HG02885 (cell line): ENCODE measurements at regions not wholly inside any gene's neighbourhood (a gene's known extent, or its start where the extent isn't known, plus 50 kb on each side); places are given as distances from the start of the nearest gene placed in this dataset.

ENCODE experiments used
- ATAC-seq: cut with Tn5 transposase; IDR thresholded peaks from one replicate; pipeline ENCODE4 v1.9.1; 2021; ENCODE audit warnings: mild to moderate bottlenecking; ENCODE audit not compliant: unreplicated experiment, poor library complexity

- ATAC-seq, result no peak
Observed at GRCh38 chr21:16900685-16901084, 612.2 kb upstream of the CXADR start.

GRCh38 chr21:16908077-16908476 is 604.8 kb upstream of the CXADR start:
- no peak for ATAC-seq

- no peak for ATAC-seq
Observed at GRCh38 chr21:16910435-16911165, 602.2 kb upstream of the CXADR start.

- ATAC-seq, result no peak
Observed at GRCh38 chr21:16911166-16911607, 601.7 kb upstream of the CXADR start.

GRCh38 chr21:16912075-16912474 is 600.8 kb upstream of the CXADR start:
- no peak for ATAC-seq

- no peak for ATAC-seq
Observed at GRCh38 chr21:16913010-16913409, 599.8 kb upstream of the CXADR start.

- no peak for ATAC-seq
Observed at GRCh38 chr21:16928439-16928838, 584.4 kb upstream of the CXADR start.

- ATAC-seq, result no peak
Observed at GRCh38 chr21:16932314-16932713, 580.5 kb upstream of the CXADR start.

GRCh38 chr21:16942703-16943102 is 570.1 kb upstream of the CXADR start:
- ATAC-seq, result no peak

GRCh38 chr21:16943231-16943630 is 569.6 kb upstream of the CXADR start:
- ATAC-seq, result no peak

GRCh38 chr21:16945580-16945979 is 567.3 kb upstream of the CXADR start:
- ATAC-seq, result no peak

GRCh38 chr21:16956824-16957223 is 556.0 kb upstream of the CXADR start:
- ATAC-seq, result no peak

- ATAC-seq, result no peak
Observed at GRCh38 chr21:16965424-16965823, 547.4 kb upstream of the CXADR start.

- no peak for ATAC-seq
Observed at GRCh38 chr21:16968436-16968835, 544.4 kb upstream of the CXADR start.

- no peak for ATAC-seq
Observed at GRCh38 chr21:16969636-16970035, 543.2 kb upstream of the CXADR start.

GRCh38 chr21:16974060-16974459 is 538.8 kb upstream of the CXADR start:
- ATAC-seq, result no peak

GRCh38 chr21:16976193-16976592 is 536.6 kb upstream of the CXADR start:
- ATAC-seq, result no peak

- ATAC-seq, result no peak
Observed at GRCh38 chr21:16978309-16978895, 534.4 kb upstream of the CXADR start.

- no peak for ATAC-seq
Observed at GRCh38 chr21:16979574-16979973, 533.3 kb upstream of the CXADR start.

- no peak for ATAC-seq
Observed at GRCh38 chr21:16983420-16983819, 529.4 kb upstream of the CXADR start.

GRCh38 chr21:16992448-16992847 is 520.4 kb upstream of the CXADR start:
- no peak for ATAC-seq

GRCh38 chr21:16993416-16994038 is 519.3 kb upstream of the CXADR start:
- ATAC-seq, result no peak
